ENCODE measurements at regions not wholly inside any gene's neighbourhood (a gene's known extent, or its start where the extent isn't known, plus 50 kb on each side); places are given as distances from the start of the nearest gene placed in this dataset.
"Not testable (repeated sequence)": the region's sequence is repeated elsewhere in the genome, so short reads cannot be mapped to it uniquely, and the experiment has no call there.

DNA sequence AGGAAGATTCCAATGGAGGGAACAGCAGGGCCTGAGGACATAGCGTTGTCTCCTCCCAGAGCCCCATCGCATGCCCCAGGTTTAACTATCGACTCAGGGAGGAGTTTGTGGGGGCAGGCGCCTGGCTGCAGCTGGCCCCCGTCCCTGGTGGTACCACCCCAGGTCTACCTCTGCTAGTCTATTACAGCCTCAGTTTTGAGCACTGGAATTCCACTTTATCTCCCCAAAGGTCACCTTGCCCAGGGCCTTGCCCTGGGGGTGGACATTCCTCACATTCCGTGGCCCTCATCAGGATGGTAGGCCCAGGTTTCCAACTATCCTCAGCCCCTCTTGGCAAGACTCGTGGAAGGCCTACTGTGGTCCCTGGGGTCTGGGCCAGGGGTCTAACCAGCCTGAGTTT is 65.4 kb upstream of the SSBP3 start (continued):
- TF ChIP-seq, protein P1, sequence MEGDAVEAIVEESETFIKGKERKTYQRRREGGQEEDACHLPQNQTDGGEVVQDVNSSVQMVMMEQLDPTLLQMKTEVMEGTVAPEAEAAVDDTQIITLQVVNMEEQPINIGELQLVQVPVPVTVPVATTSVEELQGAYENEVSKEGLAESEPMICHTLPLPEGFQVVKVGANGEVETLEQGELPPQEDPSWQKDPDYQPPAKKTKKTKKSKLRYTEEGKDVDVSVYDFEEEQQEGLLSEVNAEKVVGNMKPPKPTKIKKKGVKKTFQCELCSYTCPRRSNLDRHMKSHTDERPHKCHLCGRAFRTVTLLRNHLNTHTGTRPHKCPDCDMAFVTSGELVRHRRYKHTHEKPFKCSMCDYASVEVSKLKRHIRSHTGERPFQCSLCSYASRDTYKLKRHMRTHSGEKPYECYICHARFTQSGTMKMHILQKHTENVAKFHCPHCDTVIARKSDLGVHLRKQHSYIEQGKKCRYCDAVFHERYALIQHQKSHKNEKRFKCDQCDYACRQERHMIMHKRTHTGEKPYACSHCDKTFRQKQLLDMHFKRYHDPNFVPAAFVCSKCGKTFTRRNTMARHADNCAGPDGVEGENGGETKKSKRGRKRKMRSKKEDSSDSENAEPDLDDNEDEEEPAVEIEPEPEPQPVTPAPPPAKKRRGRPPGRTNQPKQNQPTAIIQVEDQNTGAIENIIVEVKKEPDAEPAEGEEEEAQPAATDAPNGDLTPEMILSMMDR (IDR thresholded peaks at IDR 0.05 in 2 of 3, conservative IDR thresholded peaks at IDR 0.05 in 1 of 3; ENCODE audit: borderline replicate concordance in 1 of 3, insufficient read depth in 1 of 3, low read depth in 2 of 3, low read length in 2 of 3): no peak
- TF ChIP-seq SRF (IDR thresholded peaks at IDR 0.05; ENCODE audit: low read depth): no peak
- TF ChIP-seq ELF1 (IDR thresholded peaks at IDR 0.05; ENCODE audit: borderline replicate concordance, low read depth): no peak
- no peak for TF ChIP-seq EZH2phosphoT487 (IDR thresholded peaks at IDR 0.05; ENCODE audit: borderline replicate concordance)
- TF ChIP-seq ZFX (IDR thresholded peaks at IDR 0.05): no peak
- no peak for TF ChIP-seq SIN3A (IDR thresholded peaks at IDR 0.05; ENCODE audit: low read depth)
- no peak for TF ChIP-seq JUND (IDR thresholded peaks at IDR 0.05)
- TF ChIP-seq YY1 (IDR thresholded peaks at IDR 0.05; ENCODE audit: extremely low read depth, insufficient replicate concordance, low read depth, low read length): no peak
- no peak for TF ChIP-seq POLR2A (IDR thresholded peaks at IDR 0.05; ENCODE audit: borderline replicate concordance, extremely low read depth, insufficient read depth, insufficient read length)

DNA sequence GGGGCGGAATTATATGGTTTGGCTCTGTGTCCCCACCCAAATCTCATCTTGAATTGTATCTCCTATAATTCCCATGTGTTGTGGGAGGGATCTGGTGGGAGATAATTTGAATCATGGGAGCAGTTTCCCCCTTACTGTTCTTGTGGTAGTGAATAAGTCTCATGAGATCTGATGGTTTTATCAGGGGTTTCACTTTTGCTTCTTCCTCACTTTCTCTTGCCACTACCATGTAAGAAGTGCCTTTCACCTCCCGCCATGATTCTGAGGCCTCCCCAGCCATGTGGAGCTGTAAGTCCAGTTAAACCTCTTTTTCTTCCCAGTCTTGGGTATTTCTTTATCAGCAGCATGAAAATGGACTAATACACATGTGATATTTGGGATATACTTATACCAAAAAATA is 63.2 kb upstream of the SSBP3 start:
- H3K27me3 ChIP-seq (ENCODE audit: insufficient read depth, low read length); H3K9ac ChIP-seq (ENCODE audit: low read length); RAD21 ChIA-PET (ENCODE audit: low non-redundant PET in 1 of 2, low total read pairs in 2 of 2, uncharacterized antibody in 2 of 2, unreplicated experiment in 2 of 2); DNase-seq (ENCODE audit: low read depth, low spot score); H3K4me3 ChIP-seq (replicated peaks in 1 of 2; ENCODE audit: low read depth in 1 of 2, low read length in 2 of 2); H3K4me1 ChIP-seq (ENCODE audit: control insufficient read depth in 1 of 2, insufficient read depth in 2 of 2, low read length in 2 of 2); ATAC-seq; H3K9me3 ChIP-seq (ENCODE audit: control insufficient read depth in 1 of 2, insufficient read depth in 1 of 2, low read depth in 1 of 2, low read length in 2 of 2); intact Hi-C loops (cut with micrococcal nuclease); H3K27ac ChIP-seq (ENCODE audit: low read depth, low read length); H4K20me1 ChIP-seq (ENCODE audit: insufficient read depth); CTCF ChIA-PET; H2AFZ ChIP-seq (ENCODE audit: low read depth, low read length, poor library complexity, severe bottlenecking); H3K4me2 ChIP-seq (ENCODE audit: low read length); H3K79me2 ChIP-seq (ENCODE audit: insufficient read depth, low read length); H3K36me3 ChIP-seq (ENCODE audit: control insufficient read depth in 1 of 2, insufficient read depth in 2 of 2, low read length in 2 of 2); H3K9me2 ChIP-seq (ENCODE audit: insufficient read depth); BruUV-seq (replicated peaks); POLR2A ChIA-PET: not testable (repeated sequence)
